Transverse colon (tissue), 4 donors: ENCODE measurements at regions not wholly inside any gene's neighbourhood (a gene's known extent, or its start where the extent isn't known, plus 50 kb on each side); places are given as distances from the start of the nearest gene placed in this dataset.

Source experiments
- DNase-seq: peaks from one replicate; pipeline ENCODE4 v3.0.0-alpha.2; 2019
- H3K27ac ChIP-seq, 4 donors: fragments of 200-600 bp; sonication (generic); 2 replicates each; pipeline ENCODE4 v1.5.1; 2016 to 2018; ENCODE audit warnings: inconsistent platforms in 4 of 4
- H3K27me3 ChIP-seq: fragments of 200-600 bp; sonication (generic); 2 replicates; pipeline ENCODE4 v1.5.1; 2017; ENCODE audit warnings: inconsistent platforms
- H3K36me3 ChIP-seq, 4 donors: fragments of 200-600 bp; sonication (generic); 2 replicates each; pipeline ENCODE4 v1.5.1; 2017 to 2019; ENCODE audit warnings: inconsistent platforms in 4 of 4
- H3K4me1 ChIP-seq, 4 donors: fragments of 200-600 bp; sonication (generic); 2 replicates each; pipeline ENCODE4 v1.5.1; 2017 to 2020; ENCODE audit warnings: inconsistent platforms in 4 of 4
- H3K4me3 ChIP-seq, 4 donors: fragments of 200-600 bp; sonication (generic); 1 replicate in 1 of 4; 2 replicates in 3 of 4; pipeline versions ENCODE4 v1.5.1 to v1.6.1; 2017 to 2019; ENCODE audit warnings: inconsistent platforms in 4 of 4
- H3K9me3 ChIP-seq, 2 donors: fragments of 200-600 bp; sonication (generic); 2 replicates each; pipeline ENCODE4 v1.5.1; 2017 to 2019; ENCODE audit warnings: inconsistent platforms in 2 of 2
- CTCF ChIP-seq, 5 experiments: fragments of 200-600 bp in 3 of 5; fragments of 450-650 bp in 2 of 5; sonication (generic) in 3 of 5; IDR thresholded peaks; 1 replicate in 2 of 5; 2 replicates in 3 of 5; pipeline ENCODE4 v1.5.1; 2016 to 2017; ENCODE audit warnings: antibody characterized with exemption in 5 of 5, inconsistent platforms in 3 of 5, mild to moderate bottlenecking in 2 of 5, moderate library complexity in 1 of 5
- EP300 ChIP-seq: sonication (generic); formaldehyde crosslinking; IDR thresholded peaks from one replicate; pipeline ENCODE4 v1.6.1; 2017; ENCODE audit warnings: antibody characterized with exemption, low read depth
- POLR2A ChIP-seq: fragments of 450-650 bp; IDR thresholded peaks from one replicate; pipeline ENCODE4 v1.6.1; 2016; ENCODE audit warnings: antibody characterized with exemption, mild to moderate bottlenecking, moderate library complexity
- POLR2AphosphoS5 ChIP-seq, 3 donors: sonication (generic); formaldehyde crosslinking; IDR thresholded peaks; one replicate each; pipeline ENCODE4 v1.6.1; 2016; ENCODE audit warnings: antibody characterized with exemption in 3 of 3
- WGBS, 2 donors: methylation state at CpG; one replicate each; pipeline ENCODE4 v1.1.5; 2018; ENCODE audit warnings: low coverage in 1 of 2; 5-methylcytosine and 5-hydroxymethylcytosine counted together
- in situ Hi-C, 4 donors: fragments of 200-750 bp; cut with MboI; loops; one replicate each; pipeline versions ENCODE4 v1.15.0 to v1.15.1; 2017; ENCODE audit warnings: low sequenced_read_pairs in 3 of 4, low pct_ligation_motif_present in 1 of 4, low pct_unique_long_range_greater_than_20kb in 1 of 4
- intact Hi-C: fragments of 100-400 bp; cut with DNase I; formaldehyde crosslinking; loops from one replicate; pipeline ENCODE4 v1.15.1; 2023; ENCODE audit warnings: low total_unique reads

GRCh38 chr11:116376547-116376946 is 396.2 kb downstream of the BUD13 start:
- TF ChIP-seq POLR2A (no peak), CTCF (IDR thresholded peaks at IDR 0.05) (no peak), POLR2AphosphoS5 (IDR thresholded peaks at IDR 0.05) (no peak), EP300 (no peak)
- H3K27me3 ChIP-seq, result no peaks in the 10 kb centered on the region
- H3K27ac ChIP-seq, result no peak overlapping the region
- H3K4me3 ChIP-seq, result no peak overlapping the region
- H3K36me3 ChIP-seq, result no peaks in the 10 kb centered on the region
- no peak for DNase-seq
- intact Hi-C loops (no loop called here), in situ Hi-C loops (no loop called here)
- H3K4me1 ChIP-seq, result no peaks in the 10 kb centered on the region
- no peaks in the 10 kb centered on the region for H3K9me3 ChIP-seq
- 25 to 50% methylated on average over 1 of the region's 1 CpG for WGBS, 2 donors

- Histone ChIP-seq H3K27me3 (no peaks in the 10 kb centered on the region), H3K9me3 (no peaks in the 10 kb centered on the region), H3K4me3 (no peak overlapping the region), H3K27ac (no peak overlapping the region), H3K4me1 (no peaks in the 10 kb centered on the region), H3K36me3 (no peaks in the 10 kb centered on the region)
- WGBS, 2 donors, result 91 to 100% methylated on average over 1 of the region's 1 CpG
- DNase-seq, result no peak
- intact Hi-C loops (no loop called here), in situ Hi-C loops (no loop called here)
- no peak for TF ChIP-seq POLR2A
- TF ChIP-seq CTCF (IDR thresholded peaks at IDR 0.05), result no peak
- no peak for TF ChIP-seq POLR2AphosphoS5 (IDR thresholded peaks at IDR 0.05)
- TF ChIP-seq EP300, result no peak
Observed at GRCh38 chr11:116376054-116376453, 396.7 kb downstream of the BUD13 start.

GRCh38 chr11:116375221-116375620 is 397.6 kb downstream of the BUD13 start:
- Histone ChIP-seq H3K27ac (no peak overlapping the region), H3K36me3 (no peaks in the 10 kb centered on the region), H3K9me3 (no peaks in the 10 kb centered on the region), H3K4me3 (no peak overlapping the region), H3K4me1 (no peaks in the 10 kb centered on the region), H3K27me3 (no peaks in the 10 kb centered on the region)
- WGBS, 2 donors, result 88 to 95% methylated on average over 1 of the region's 1 CpG
- intact Hi-C loops (loop anchor here (2.0 kb wide), 1 partner anchor 48 kb away; no protein-coding TSS in a partner anchor), in situ Hi-C loops (no loop called here)
- no peak for DNase-seq
- TF ChIP-seq CTCF (IDR thresholded peaks at IDR 0.05) (no peak), EP300 (no peak), POLR2AphosphoS5 (IDR thresholded peaks at IDR 0.05) (no peak), POLR2A (no peak)

- no peak for DNase-seq
- in situ Hi-C loops (no loop called here), intact Hi-C loops (loop anchor here (2.0 kb wide), 1 partner anchor 47 kb away; no protein-coding TSS in a partner anchor)
- 86% methylated on average over 1 of the region's 1 CpG; no CpG with 5 or more reads in 1 of the 2 donors for WGBS, 2 donors
- TF ChIP-seq EP300, result no peak
- TF ChIP-seq CTCF (IDR thresholded peaks at IDR 0.05), result no peak
- no peak for TF ChIP-seq POLR2A
- no peak for TF ChIP-seq POLR2AphosphoS5 (IDR thresholded peaks at IDR 0.05)
- no peak overlapping the region for H3K4me3 ChIP-seq
- no peak overlapping the region for H3K27ac ChIP-seq
- H3K27me3 ChIP-seq, result no peaks in the 10 kb centered on the region
- H3K36me3 ChIP-seq, result no peaks in the 10 kb centered on the region
- H3K4me1 ChIP-seq, result no peaks in the 10 kb centered on the region
- no peaks in the 10 kb centered on the region for H3K9me3 ChIP-seq
Observed at GRCh38 chr11:116374085-116374484, 398.7 kb downstream of the BUD13 start.
